ENCODE measurements at regions not wholly inside any gene's neighbourhood (a gene's known extent, or its start where the extent isn't known, plus 50 kb on each side); places are given as distances from the start of the nearest gene placed in this dataset.

GRCh38 chr6:163815796-163816195, 401.3 kb downstream of the QKI start:
- DNase-seq = no peak

DNA sequence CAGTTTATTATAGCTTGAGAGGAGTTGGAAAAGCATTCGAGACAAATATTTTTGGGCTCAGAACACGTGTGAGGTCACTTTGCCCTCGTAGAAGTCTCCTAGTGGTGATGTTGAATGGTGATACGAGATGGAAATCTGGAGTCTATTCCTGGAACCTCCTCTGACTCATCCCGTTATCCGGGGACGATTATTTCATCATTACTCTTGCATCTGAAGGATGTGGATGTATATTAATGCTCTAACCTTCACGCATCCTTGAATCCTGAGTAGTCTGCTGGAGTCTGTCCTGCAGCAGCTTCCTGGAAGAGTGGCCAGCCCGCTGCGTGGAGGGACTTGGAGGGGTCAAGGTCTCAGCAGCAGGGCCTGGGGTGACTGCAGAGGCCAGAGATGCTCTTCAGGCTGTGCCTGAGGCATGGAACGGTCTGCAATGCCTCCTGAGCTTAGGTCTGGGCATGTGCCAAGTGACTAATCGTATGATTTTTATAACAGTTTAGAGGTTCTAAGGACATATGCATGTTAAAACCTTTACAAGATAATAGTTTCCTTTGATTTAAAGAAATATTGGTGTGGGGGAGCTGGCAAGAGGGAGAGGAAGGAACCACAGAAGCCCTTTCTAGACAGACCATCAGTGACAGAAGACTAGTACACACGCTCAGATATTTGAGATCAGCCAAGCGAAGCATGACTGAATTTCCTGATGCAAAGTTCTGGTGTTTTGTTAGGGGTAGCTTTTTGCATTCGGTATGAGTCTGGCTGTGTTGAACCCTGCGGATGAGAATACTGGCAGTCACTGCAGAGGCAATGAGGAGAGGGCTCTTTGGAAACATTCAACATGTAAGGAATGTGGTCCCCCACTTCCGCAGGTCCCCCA, 400.2 kb downstream of the QKI start:
- DNase-seq = peak; percentile 54

GRCh38 chr6:163813979-163814493, 399.5 kb downstream of the QKI start:
- DNase-seq = no peak

GRCh38 chr6:163811317-163811716, 396.8 kb downstream of the QKI start:
- DNase-seq = no peak

DNA sequence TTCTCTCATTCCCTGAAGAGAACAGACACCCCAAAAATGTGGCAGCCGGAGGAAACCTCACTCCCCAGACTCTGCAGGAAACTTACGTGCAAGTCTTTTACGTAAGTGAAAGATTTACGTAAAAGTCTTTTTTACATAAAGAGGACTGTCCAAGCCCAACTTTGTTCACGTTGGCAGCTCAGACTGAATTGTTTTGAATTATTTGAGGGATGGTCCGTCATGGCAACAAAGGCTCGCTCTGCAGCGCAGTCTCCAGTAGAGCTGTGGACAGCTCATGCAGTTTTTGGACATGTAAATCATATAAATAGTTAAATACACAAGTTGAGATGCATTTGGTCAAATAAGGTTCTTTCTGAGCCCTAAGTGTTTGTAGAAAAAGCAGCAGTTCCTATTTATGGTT, 394.8 kb downstream of the QKI start:
- DNase-seq = no peak

DNA sequence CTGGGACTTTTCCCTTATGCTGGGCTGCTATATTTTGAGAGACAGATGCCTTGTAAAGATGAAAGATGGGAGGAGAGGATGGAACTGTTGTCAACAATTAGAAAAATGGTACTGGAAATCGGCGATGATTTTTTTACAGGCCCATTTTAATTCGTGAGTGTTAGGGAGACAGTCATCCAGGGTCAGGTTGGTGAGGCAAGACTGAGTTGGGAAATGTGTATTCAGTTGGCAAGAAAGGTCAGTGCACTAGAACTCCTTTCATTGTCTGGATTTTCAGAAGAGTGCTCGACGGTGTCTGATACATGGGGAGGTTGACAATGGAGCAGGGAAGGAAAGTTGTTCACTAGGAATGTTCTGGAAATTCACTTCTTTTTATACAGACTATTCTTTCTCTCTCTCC, 394.4 kb downstream of the QKI start:
- no peak for DNase-seq

GRCh38 chr6:163808231-163808630, 393.7 kb downstream of the QKI start:
- no peak for DNase-seq

GRCh38 chr6:163806755-163807499, 392.4 kb downstream of the QKI start:
- no peak for DNase-seq

GRCh38 chr6:163804991-163805390, 390.5 kb downstream of the QKI start:
- DNase-seq = no peak

DNA sequence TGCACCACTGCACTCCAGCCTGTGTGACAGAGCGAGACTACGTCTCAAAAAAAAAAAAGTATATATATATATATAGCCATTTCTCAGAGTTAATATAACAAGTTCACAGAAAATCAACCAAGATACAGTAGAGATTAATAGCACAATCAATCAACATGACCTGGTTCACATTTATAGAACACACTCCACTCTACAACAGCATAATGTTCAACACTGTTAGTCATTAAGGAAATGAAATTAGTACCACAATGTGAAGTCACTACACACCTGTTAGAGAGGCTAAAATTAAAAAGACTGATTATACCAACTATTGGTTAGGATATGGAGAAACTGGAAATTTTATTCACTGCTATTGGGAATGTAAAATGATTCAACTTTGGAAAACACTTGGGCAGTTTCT, 387.7 kb downstream of the QKI start:
- DNase-seq = no peak

DNA sequence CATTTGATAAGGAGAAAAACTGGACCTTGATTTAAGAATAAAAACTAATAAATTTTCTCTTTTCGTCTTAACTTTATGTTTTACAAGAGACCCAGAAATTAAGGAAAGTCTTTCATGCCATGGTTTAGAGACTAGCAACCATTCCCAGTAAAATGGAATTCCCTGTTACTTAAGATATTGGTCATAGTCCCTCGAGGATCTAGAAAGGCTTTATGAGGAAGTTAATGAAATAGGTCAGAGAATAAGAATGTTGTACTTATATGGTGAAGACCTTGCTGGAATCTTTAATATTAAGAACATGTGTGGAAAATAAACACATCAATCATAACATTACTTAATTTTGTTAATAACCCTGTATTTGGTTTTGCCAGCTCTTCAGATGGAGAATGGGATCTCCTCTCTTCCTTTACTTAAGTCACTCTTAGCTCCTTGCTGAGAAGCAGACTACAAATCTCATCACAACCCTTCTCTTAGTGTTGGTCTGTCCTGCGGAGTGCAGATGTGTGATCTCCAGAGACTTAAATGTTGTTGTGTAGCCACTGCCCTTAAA, 382.9 kb downstream of the QKI start:
- DNase-seq = no peak

DNA sequence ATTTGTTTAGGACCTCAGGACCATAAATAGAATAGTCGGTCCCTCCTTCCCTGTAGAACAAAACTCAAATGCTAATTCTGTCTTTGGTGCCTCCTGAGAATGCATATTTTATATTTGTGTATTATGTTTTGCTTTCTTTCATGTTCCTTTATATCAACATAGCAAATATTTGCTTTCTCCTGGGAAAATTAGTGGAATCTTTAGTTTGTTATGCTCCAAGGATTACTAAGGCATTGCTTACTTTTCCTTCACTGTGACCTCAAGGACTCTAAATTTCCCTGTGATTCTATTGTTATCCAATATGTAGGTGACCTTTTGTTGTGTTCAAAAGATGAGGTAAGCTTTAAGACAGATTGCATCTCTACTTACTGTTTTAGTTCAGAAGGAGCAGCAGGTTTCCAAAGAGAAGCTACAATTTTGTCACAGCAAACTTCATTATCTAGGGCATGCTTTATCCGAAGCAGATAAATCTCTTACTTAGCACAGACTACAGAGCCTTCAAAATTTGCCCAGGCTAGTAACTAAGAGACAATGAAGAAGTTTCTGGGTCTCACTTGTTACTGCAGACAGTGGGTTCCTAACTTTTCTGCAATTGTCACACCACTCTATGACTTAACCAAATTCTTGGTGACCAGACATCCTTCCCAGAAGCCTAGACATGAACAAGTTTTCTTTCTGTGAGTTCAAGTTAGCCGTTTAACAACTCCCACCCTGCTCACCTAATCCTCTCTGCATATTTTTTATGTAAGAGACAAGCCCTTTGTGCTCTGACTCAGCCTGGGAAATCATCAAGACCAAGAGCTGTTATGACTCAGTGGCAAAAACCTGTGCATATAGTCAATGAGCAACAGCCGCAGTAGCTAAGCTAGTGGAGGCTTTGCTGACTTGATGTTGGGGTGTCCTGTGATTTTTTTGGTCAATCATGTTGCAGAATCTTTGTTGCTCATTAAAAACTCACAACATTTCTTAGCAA, 378.8 kb downstream of the QKI start:
- DNase-seq = no peak

- DNase-seq = peak; percentile 79
These were observed 375.8 kb downstream of the QKI start for GRCh38 chr6:163790266-163790840.

DNA sequence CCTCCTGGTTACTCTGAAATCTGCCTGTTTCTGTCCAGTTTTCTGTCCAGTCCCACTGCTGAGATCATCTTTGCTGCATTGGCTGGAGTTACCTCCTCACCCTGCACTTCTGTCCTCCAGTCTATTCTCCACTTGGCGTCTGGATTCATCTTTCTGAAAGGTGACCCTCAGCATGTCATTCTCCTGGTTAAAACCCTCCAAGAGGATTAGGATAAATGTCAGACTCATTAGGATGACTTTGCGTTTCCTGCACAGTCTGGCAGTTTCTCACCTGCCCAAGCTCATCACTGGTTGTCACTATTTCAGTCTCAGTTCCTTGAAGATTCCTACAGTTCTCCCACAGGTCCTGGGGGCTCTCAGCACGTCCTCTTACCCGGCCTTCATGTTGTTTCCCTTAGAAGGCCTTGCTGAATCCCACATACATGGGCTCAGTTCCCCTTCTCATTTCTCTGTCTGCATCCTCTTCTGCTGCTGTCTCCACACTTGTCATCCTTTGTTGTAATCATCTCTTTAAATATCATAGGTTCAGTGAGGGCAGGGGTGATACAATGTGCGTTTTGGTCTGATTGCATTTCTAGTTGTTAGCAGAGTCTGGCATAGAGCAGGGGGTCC, 374.8 kb downstream of the QKI start:
- no peak for DNase-seq

DNA sequence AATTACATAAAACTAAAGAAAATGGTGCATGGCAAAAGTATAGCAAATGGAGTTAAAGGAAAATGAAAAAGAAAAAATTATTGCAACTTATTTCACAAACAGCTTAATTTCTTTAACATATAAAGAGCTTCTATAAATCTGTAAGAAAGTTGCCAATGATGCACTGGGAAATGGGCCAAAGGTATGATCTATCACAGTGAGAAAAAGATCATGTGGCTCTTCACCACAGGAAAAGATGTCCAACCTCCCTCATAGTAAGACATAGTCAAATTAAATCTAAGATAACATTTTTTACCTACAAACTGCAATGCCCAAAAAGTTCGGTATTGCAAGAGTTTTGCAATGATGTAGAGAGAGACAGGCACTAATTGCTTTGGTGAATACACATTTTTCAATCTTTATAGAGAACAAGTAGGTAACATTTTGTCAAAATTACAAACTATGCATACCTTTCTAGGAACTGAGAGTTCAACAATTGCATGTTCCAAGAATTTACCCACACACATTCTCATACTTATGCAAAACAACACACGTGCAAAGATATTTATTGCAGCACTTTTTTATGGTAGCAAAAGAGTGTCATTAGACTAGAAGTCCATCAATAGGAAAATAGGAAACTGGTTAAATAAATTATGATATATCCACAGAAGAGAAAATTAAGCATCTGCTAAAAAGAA, 372.6 kb downstream of the QKI start:
- no peak for DNase-seq

GRCh38 chr6:163782436-163783003, 368.0 kb downstream of the QKI start:
- DNase-seq = no peak

DNA sequence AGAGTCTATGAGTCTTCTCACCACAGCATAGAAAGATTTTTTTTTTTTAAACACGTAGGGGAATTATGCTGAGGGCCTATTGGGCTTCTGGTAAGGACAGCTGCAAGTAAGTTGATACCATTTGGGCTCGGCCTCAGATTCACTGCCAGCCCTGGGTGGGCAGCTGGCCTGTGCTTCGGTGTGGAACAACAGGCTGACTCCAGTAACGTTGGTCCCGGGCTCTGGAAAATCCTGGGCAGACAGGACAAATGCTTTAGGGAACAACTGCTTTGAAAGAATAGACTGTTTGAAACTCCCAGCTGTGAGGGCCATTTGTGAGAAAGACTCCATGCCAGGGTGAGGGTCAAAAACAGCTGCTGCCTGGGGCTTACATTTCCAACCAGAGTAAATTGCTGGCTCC, 366.5 kb downstream of the QKI start:
- peak; percentile 94 for DNase-seq

GRCh38 chr6:163779727-163780284, 365.3 kb downstream of the QKI start:
- DNase-seq = no peak

DNA sequence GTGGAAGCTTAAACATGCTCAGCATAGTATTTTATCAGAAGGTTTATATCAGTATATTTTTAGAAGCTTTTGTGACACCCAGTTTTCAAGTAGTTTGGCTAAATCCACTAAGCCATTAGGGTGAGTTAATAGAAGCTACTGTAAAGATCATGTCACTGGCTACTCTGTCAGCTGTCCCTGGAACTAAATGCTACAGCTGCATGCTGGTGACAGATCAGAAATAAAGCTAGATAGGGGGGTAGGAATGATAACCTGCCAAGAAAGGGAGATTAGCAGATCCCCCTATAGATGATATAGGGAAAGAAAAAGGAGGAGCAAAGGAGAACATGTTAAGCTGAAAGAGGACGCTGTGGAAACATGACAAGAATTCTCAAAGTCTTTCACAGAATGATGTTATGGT, 363.2 kb downstream of the QKI start:
- DNase-seq = no peak

All from right hindlimb (tissue), 1 donor.